ENCODE measurements at regions not wholly inside any gene's neighbourhood (a gene's known extent, or its start where the extent isn't known, plus 50 kb on each side); places are given as distances from the start of the nearest gene placed in this dataset.
"Not testable (repeated sequence)": the region's sequence is repeated elsewhere in the genome, so short reads cannot be mapped to it uniquely, and the experiment has no call there.

DNA sequence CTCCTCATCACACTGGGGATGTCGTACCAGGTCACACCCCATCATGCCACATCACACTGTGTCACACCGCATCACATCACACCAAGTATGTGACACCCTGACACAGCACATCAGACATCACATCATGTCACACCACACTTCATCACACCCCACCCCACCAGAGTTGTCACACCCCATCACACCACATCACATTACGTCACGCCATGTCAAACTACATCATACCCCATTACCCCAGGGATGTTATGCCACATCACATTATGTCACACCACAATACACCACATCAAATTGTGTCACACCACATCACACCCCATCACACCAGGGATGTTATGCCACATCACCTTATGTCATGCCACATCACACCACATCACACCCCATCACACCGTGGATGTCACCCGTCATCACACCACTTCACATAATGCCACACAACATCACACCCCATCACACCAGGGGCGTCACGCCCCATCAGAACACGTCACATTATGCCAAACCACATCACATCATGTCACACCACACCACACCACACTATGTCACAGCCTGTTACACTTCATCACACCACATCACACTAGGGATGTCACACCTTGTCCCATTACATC lies 133.6 kb downstream of the TMEM121 start:
- H3F3A ChIP-seq (ENCODE audit: low read length, unreplicated experiment): no peaks in the 10 kb centered on the region
- H3K79me2 ChIP-seq (ENCODE audit: low read length): no peaks in the 10 kb centered on the region
- ChIA-PET CTCF (no interaction called here), POLR2A (ENCODE audit: unreplicated experiment) (no interaction called here)
- intact Hi-C loops (cut with micrococcal nuclease): no loop called here
- H3K9me3 ChIP-seq (ENCODE audit: low read length): no peaks in the 10 kb centered on the region
- H3K9me2 ChIP-seq (replicated peaks; ENCODE audit: low read length): no peaks in the 10 kb centered on the region
- H3K4me2 ChIP-seq (ENCODE audit: low read length): no peak overlapping the region
- no peak overlapping the region for H3K27ac ChIP-seq (ENCODE audit: low read length)
- no peaks in the 10 kb centered on the region for H4K20me1 ChIP-seq (ENCODE audit: low read length)
- H2AFZ ChIP-seq (ENCODE audit: low read length): no peak overlapping the region
- ATAC-seq (no peak), DNase-seq (no peak)
- TF ChIP-seq EZH2 (IDR thresholded peaks at IDR 0.05; ENCODE audit: low read length, unreplicated experiment) (no peak), EZH2phosphoT487 (IDR thresholded peaks at IDR 0.05; ENCODE audit: borderline replicate concordance, low read length) (no peak)
- TF ChIP-seq, protein P1, sequence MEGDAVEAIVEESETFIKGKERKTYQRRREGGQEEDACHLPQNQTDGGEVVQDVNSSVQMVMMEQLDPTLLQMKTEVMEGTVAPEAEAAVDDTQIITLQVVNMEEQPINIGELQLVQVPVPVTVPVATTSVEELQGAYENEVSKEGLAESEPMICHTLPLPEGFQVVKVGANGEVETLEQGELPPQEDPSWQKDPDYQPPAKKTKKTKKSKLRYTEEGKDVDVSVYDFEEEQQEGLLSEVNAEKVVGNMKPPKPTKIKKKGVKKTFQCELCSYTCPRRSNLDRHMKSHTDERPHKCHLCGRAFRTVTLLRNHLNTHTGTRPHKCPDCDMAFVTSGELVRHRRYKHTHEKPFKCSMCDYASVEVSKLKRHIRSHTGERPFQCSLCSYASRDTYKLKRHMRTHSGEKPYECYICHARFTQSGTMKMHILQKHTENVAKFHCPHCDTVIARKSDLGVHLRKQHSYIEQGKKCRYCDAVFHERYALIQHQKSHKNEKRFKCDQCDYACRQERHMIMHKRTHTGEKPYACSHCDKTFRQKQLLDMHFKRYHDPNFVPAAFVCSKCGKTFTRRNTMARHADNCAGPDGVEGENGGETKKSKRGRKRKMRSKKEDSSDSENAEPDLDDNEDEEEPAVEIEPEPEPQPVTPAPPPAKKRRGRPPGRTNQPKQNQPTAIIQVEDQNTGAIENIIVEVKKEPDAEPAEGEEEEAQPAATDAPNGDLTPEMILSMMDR (conservative IDR thresholded peaks at IDR 0.05; ENCODE audit: low read depth, low read length): no peak
- H3K4me3 ChIP-seq (ENCODE audit: low read length): no peak overlapping the region
- H3K4me1 ChIP-seq (ENCODE audit: insufficient read depth, low read length): no peaks in the 10 kb centered on the region
- H3K36me3 ChIP-seq (ENCODE audit: low read depth, low read length): no peaks in the 10 kb centered on the region
- BruUV-seq (replicated peaks): no TSS peak
- H3K27me3 ChIP-seq (ENCODE audit: low read length): no peaks in the 10 kb centered on the region
- H3K9ac ChIP-seq (ENCODE audit: low read length): no peak overlapping the region

DNA sequence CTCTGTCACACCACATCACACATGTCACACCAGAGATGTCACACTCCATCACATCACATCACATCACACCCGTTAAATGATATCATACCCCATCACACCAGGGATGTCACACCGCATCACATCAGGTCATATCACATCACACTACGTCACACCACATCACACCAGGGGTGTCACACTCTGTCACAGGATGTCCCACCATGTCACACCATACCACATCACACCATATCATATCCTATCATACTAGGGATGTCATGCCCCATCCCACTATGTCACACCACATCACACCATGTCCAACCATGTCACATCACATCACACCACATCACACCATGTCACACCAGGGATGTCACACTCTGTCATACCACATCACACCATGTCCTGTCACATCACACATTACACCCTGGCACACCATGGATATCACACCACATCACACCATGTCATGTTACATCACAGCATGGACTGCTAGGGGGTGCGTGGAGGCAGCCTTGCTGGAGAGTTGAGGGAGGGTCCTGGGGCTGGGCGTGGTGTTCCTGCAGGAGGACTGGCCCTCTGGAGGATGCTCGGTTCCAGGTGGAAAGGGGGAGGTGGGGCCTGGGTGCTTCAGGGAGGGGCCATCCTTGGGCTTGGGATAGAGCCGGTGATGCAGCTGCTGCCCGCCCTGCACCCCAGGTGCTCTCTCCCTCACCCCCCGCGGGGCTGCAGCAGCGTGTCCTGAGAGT lies 134.6 kb downstream of the TMEM121 start:
- intact Hi-C loops (cut with micrococcal nuclease): no loop called here
- no peak overlapping the region for H3K27ac ChIP-seq (ENCODE audit: low read length)
- H2AFZ ChIP-seq (ENCODE audit: low read length): no peak overlapping the region
- H3K9me3 ChIP-seq (ENCODE audit: low read length): no peaks in the 10 kb centered on the region
- H4K20me1 ChIP-seq (ENCODE audit: low read length): no peaks in the 10 kb centered on the region
- DNase-seq: no peak
- H3K4me1 ChIP-seq (ENCODE audit: insufficient read depth, low read length): no peaks in the 10 kb centered on the region
- POLR2A ChIA-PET (ENCODE audit: unreplicated experiment): no interaction called here
- H3K27me3 ChIP-seq (ENCODE audit: low read length): no peaks in the 10 kb centered on the region
- no peak overlapping the region for H3K4me3 ChIP-seq (ENCODE audit: low read length)
- H3K9ac ChIP-seq (ENCODE audit: low read length): no peak overlapping the region
- no TSS peak for BruUV-seq (replicated peaks)
- H3K9me2 ChIP-seq (replicated peaks; ENCODE audit: low read length): no peaks in the 10 kb centered on the region
- CTCF ChIA-PET: no interaction called here
- H3K36me3 ChIP-seq (ENCODE audit: low read depth, low read length): no peaks in the 10 kb centered on the region
- H3K4me2 ChIP-seq (ENCODE audit: low read length): no peak overlapping the region
- TF ChIP-seq, protein P1 (conservative IDR thresholded peaks at IDR 0.05; ENCODE audit: low read depth, low read length): no peak
- no peak for TF ChIP-seq EZH2phosphoT487 (IDR thresholded peaks at IDR 0.05; ENCODE audit: borderline replicate concordance, low read length)
- TF ChIP-seq EZH2 (IDR thresholded peaks at IDR 0.05; ENCODE audit: low read length, unreplicated experiment): no peak
- ATAC-seq: no peak
- H3K79me2 ChIP-seq (ENCODE audit: low read length): no peaks in the 10 kb centered on the region
- H3F3A ChIP-seq (ENCODE audit: low read length, unreplicated experiment): no peaks in the 10 kb centered on the region

DNA sequence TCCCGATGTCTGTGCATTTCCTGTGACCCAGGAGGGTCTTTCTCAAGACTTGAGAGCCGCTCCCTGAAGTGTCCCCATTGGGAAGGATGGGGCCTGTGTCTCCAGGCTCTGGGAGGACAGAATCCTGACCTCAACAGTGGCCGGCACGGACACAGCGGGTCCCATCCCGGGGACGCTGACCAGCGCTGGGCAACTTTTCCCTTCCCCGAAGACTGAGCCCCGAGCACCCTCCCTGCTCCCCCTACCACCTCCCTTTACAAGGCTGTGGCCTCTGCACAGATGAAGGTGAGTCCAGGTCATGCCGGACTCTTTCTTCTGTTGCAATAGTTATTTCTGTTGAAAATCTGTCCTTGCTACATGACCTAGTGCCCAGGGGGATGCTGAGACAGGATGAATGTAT lies 135.7 kb downstream of the TMEM121 start:
- H3K9me2 ChIP-seq (replicated peaks; ENCODE audit: low read length); H3K9ac ChIP-seq (ENCODE audit: low read length); ATAC-seq; H3K79me2 ChIP-seq (ENCODE audit: low read length); H4K20me1 ChIP-seq (ENCODE audit: low read length); H3K9me3 ChIP-seq (ENCODE audit: low read length); intact Hi-C loops (cut with micrococcal nuclease); H3K4me3 ChIP-seq (ENCODE audit: low read length); H3K4me2 ChIP-seq (ENCODE audit: low read length); H2AFZ ChIP-seq (ENCODE audit: low read length); H3K27me3 ChIP-seq (ENCODE audit: low read length); DNase-seq; H3K27ac ChIP-seq (ENCODE audit: low read length); H3F3A ChIP-seq (ENCODE audit: low read length, unreplicated experiment); POLR2A ChIA-PET (ENCODE audit: unreplicated experiment); CTCF ChIA-PET; H3K36me3 ChIP-seq (ENCODE audit: low read depth, low read length); H3K4me1 ChIP-seq (ENCODE audit: insufficient read depth, low read length); BruUV-seq (replicated peaks): not testable (repeated sequence)

DNA sequence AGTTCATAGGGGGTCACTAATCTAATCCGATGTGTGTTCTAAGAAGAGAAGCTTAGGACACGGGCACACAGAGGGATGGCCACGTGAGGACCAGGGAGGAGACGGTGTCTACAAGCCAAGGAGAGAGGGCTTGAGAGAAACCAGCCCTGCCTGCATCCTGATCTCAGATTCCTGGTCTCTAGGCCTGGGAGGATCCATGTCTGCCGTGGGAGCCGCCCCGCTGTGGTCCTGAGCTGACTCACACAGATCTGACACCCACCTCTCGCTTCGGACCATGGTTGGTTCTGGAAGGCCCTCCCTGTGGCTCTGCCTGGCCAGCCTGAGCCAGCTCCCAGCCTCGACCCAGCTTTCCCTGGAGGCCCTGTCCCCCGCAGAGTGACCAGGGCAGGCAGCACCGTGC lies 136.2 kb downstream of the TMEM121 start:
- BruUV-seq (replicated peaks); H3K4me3 ChIP-seq (ENCODE audit: low read length); H3K9ac ChIP-seq (ENCODE audit: low read length); H3K27ac ChIP-seq (ENCODE audit: low read length); ATAC-seq; H3K9me3 ChIP-seq (ENCODE audit: low read length); H3K79me2 ChIP-seq (ENCODE audit: low read length); H3K36me3 ChIP-seq (ENCODE audit: low read depth, low read length); POLR2A ChIA-PET (ENCODE audit: unreplicated experiment); H4K20me1 ChIP-seq (ENCODE audit: low read length); H3K4me2 ChIP-seq (ENCODE audit: low read length); H3F3A ChIP-seq (ENCODE audit: low read length, unreplicated experiment); H3K4me1 ChIP-seq (ENCODE audit: insufficient read depth, low read length); DNase-seq; CTCF ChIA-PET; H2AFZ ChIP-seq (ENCODE audit: low read length); H3K27me3 ChIP-seq (ENCODE audit: low read length); H3K9me2 ChIP-seq (replicated peaks; ENCODE audit: low read length); intact Hi-C loops (cut with micrococcal nuclease): not testable (repeated sequence)

DNA sequence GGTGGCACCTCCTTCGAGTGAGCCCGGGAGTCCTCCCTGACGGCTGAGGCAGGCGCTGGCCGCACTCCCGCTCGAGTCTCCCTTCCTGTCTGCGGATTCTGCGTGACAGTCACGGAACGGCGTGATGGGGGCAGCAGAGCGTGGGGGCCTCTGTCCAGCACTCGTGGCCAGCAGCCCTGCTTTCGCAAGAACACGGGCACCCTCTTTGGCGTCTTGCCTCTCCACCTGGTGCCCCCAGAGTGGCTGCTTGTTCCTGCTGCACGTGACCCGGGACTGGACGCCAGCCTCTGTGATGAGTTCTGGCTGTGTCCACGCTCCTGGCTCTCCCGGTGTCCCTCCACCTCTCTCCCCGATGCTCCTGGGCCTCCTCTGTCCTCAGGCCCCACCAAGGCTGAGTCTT lies 136.9 kb downstream of the TMEM121 start:
- ATAC-seq; intact Hi-C loops (cut with micrococcal nuclease); H3K27me3 ChIP-seq (ENCODE audit: low read length); H3K79me2 ChIP-seq (ENCODE audit: low read length); H3K4me1 ChIP-seq (ENCODE audit: insufficient read depth, low read length); BruUV-seq (replicated peaks); H3K36me3 ChIP-seq (ENCODE audit: low read depth, low read length); H3K27ac ChIP-seq (ENCODE audit: low read length); H4K20me1 ChIP-seq (ENCODE audit: low read length); H3K9me3 ChIP-seq (ENCODE audit: low read length); H3K4me2 ChIP-seq (ENCODE audit: low read length); H3K9ac ChIP-seq (ENCODE audit: low read length); H3K9me2 ChIP-seq (replicated peaks; ENCODE audit: low read length); CTCF ChIA-PET; DNase-seq; H3F3A ChIP-seq (ENCODE audit: low read length, unreplicated experiment); H2AFZ ChIP-seq (ENCODE audit: low read length); H3K4me3 ChIP-seq (ENCODE audit: low read length); POLR2A ChIA-PET (ENCODE audit: unreplicated experiment): not testable (repeated sequence)
